Erythroblast (primary cell): ENCODE measurements at regions not wholly inside any gene's neighbourhood (a gene's known extent, or its start where the extent isn't known, plus 50 kb on each side); places are given as distances from the start of the nearest gene placed in this dataset.

Source experiments
- GATA1 ChIP-seq: IDR thresholded peaks from 2 replicates; pipeline ENCODE4 v1.6.1; 2011; ENCODE audit warnings: low read depth, mild to moderate bottlenecking, control low read depth, low read length, moderate library complexity
- POLR2A ChIP-seq: IDR thresholded peaks from 2 replicates; pipeline ENCODE4 v1.6.1; 2011; ENCODE audit warnings: mild to moderate bottlenecking, low read length

DNA sequence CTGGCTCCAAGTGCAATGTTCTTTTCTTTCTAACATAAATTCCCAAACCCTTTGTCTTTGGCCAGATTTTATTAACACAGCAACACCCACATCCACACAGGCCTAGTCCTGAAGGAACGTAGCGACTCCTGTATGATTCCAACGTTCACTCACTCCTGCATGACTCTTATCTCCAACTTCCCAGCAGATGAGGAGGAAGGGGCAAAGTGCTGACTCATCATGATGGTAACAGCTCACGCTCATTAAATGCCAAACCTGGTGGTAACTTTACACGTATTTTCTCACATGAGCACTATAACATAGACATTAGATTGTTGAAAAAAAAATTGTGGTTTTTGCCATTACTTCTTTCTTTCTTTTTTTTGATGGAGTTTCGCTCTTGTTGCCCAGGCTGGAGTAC lies 1349.5 kb downstream of the EFNA5 start:
- no peak for TF ChIP-seq POLR2A
- no peak for TF ChIP-seq GATA1
